ENCODE measurements at regions not wholly inside any gene's neighbourhood (a gene's known extent, or its start where the extent isn't known, plus 50 kb on each side); places are given as distances from the start of the nearest gene placed in this dataset.

GRCh38 chr18:77470569-77471413 is 221.1 kb downstream of the GALR1 start:
- H3K27ac ChIP-seq (ENCODE audit: low read depth, low read length), result no peak overlapping the region

GRCh38 chr18:77472509-77472908 is 222.9 kb downstream of the GALR1 start:
- H3K4me3 ChIP-seq (ENCODE audit: low read length), result no peak overlapping the region
- TF ChIP-seq EZH2phosphoT487 (IDR thresholded peaks at IDR 0.05; ENCODE audit: borderline replicate concordance, low read length) (no peak), CTCF (IDR thresholded peaks at IDR 0.05; ENCODE audit: low read depth, low read length, poor library complexity, severe bottlenecking) (no peak)
- no peaks in the 10 kb centered on the region for H3K27me3 ChIP-seq (ENCODE audit: control insufficient read depth, low read length)
- no peaks in the 10 kb centered on the region for H3K4me1 ChIP-seq (ENCODE audit: control insufficient read depth, low read length)
- no peak overlapping the region for H3K4me2 ChIP-seq (ENCODE audit: low read length)
- no peaks in the 10 kb centered on the region for H4K20me1 ChIP-seq (ENCODE audit: control insufficient read depth, insufficient read depth, low read depth, low read length)
- H3K79me2 ChIP-seq (ENCODE audit: control insufficient read depth, low read length), result no peaks in the 10 kb centered on the region
- H3K9me2 ChIP-seq (replicated peaks; ENCODE audit: control insufficient read depth, low read length), result no peaks in the 10 kb centered on the region
- H3K27ac ChIP-seq (ENCODE audit: low read depth, low read length), result no peak overlapping the region
- no peaks in the 10 kb centered on the region for H3K36me3 ChIP-seq (ENCODE audit: control insufficient read depth, low read length)
- H3F3A ChIP-seq (ENCODE audit: control insufficient read depth, insufficient read depth), result no peaks in the 10 kb centered on the region
- no peaks in the 10 kb centered on the region for H3K9me3 ChIP-seq (ENCODE audit: control insufficient read depth, insufficient read depth, low read length)

More at GRCh38 chr18:77470569-77471413, 221.1 kb downstream of the GALR1 start:
- Histone ChIP-seq H4K20me1 (ENCODE audit: control insufficient read depth, insufficient read depth, low read depth, low read length) (no peaks in the 10 kb centered on the region), H3K27me3 (ENCODE audit: control insufficient read depth, low read length) (no peaks in the 10 kb centered on the region), H3K9me2 (replicated peaks; ENCODE audit: control insufficient read depth, low read length) (no peaks in the 10 kb centered on the region), H3K36me3 (ENCODE audit: control insufficient read depth, low read length) (no peaks in the 10 kb centered on the region), H3K79me2 (ENCODE audit: control insufficient read depth, low read length) (no peaks in the 10 kb centered on the region), H3K4me3 (ENCODE audit: low read length) (no peak overlapping the region), H3K4me2 (ENCODE audit: low read length) (no peak overlapping the region), H3F3A (ENCODE audit: control insufficient read depth, insufficient read depth) (no peaks in the 10 kb centered on the region), H3K9me3 (ENCODE audit: control insufficient read depth, insufficient read depth, low read length) (no peaks in the 10 kb centered on the region), H3K4me1 (ENCODE audit: control insufficient read depth, low read length) (no peaks in the 10 kb centered on the region)
- no peak for TF ChIP-seq CTCF (IDR thresholded peaks at IDR 0.05; ENCODE audit: low read depth, low read length, poor library complexity, severe bottlenecking)
- no peak for TF ChIP-seq EZH2phosphoT487 (IDR thresholded peaks at IDR 0.05; ENCODE audit: borderline replicate concordance, low read length)

- TF ChIP-seq CTCF (IDR thresholded peaks at IDR 0.05; ENCODE audit: low read depth, low read length, poor library complexity, severe bottlenecking), result no peak
- no peak for TF ChIP-seq EZH2phosphoT487 (IDR thresholded peaks at IDR 0.05; ENCODE audit: borderline replicate concordance, low read length)
- no peak overlapping the region for H3K27ac ChIP-seq (ENCODE audit: low read depth, low read length)
- no peaks in the 10 kb centered on the region for H4K20me1 ChIP-seq (ENCODE audit: control insufficient read depth, insufficient read depth, low read depth, low read length)
- H3K27me3 ChIP-seq (ENCODE audit: control insufficient read depth, low read length), result no peaks in the 10 kb centered on the region
- no peak overlapping the region for H3K4me3 ChIP-seq (ENCODE audit: low read length)
- H3K36me3 ChIP-seq (ENCODE audit: control insufficient read depth, low read length), result no peaks in the 10 kb centered on the region
- no peaks in the 10 kb centered on the region for H3K9me3 ChIP-seq (ENCODE audit: control insufficient read depth, insufficient read depth, low read length)
- no peaks in the 10 kb centered on the region for H3K9me2 ChIP-seq (replicated peaks; ENCODE audit: control insufficient read depth, low read length)
- H3K79me2 ChIP-seq (ENCODE audit: control insufficient read depth, low read length), result no peaks in the 10 kb centered on the region
- H3K4me2 ChIP-seq (ENCODE audit: low read length), result no peak overlapping the region
- no peaks in the 10 kb centered on the region for H3K4me1 ChIP-seq (ENCODE audit: control insufficient read depth, low read length)
- H3F3A ChIP-seq (ENCODE audit: control insufficient read depth, insufficient read depth), result no peaks in the 10 kb centered on the region
Observed at GRCh38 chr18:77478646-77479442, 229.2 kb downstream of the GALR1 start.
